GM23338 (cell line): ENCODE measurements at regions not wholly inside any gene's neighbourhood (a gene's known extent, or its start where the extent isn't known, plus 50 kb on each side); places are given as distances from the start of the nearest gene placed in this dataset.

Experiments used
- ATAC-seq: fragments of 200-7000 bp; cut with Tn5 transposase; 3 replicates; pipeline ENCODE4 v1.9.1; 2020
- DNase-seq: peaks from one replicate; pipeline ENCODE4 v3.0.0-alpha.2; 2015; ENCODE audit warnings: low spot score
- H2AFZ ChIP-seq: fragments of 200-600 bp; sonication (generic); 2 replicates; pipeline ENCODE4 v1.8.0; 2016; ENCODE audit warnings: antibody characterized with exemption, mild to moderate bottlenecking, moderate library complexity
- H3F3A ChIP-seq: fragments of 200-600 bp; sonication (generic); replicated peaks from 2 replicates; pipeline ENCODE4 v1.8.0; 2017; ENCODE audit warnings: antibody characterized with exemption, mixed run types, low read depth
- H3K27ac ChIP-seq: fragments of 200-600 bp; sonication (generic); 2 replicates; pipeline ENCODE4 v1.6.1; 2016; ENCODE audit warnings: low read depth
- H3K27me3 ChIP-seq: fragments of 200-600 bp; sonication (generic); 2 replicates; pipeline ENCODE4 v1.8.0; 2016; ENCODE audit warnings: mild to moderate bottlenecking, mixed run types, moderate library complexity; ENCODE audit not compliant: insufficient read depth
- H3K36me3 ChIP-seq: fragments of 200-600 bp; sonication (generic); 2 replicates; pipeline ENCODE4 v1.8.0; 2016; ENCODE audit warnings: mild to moderate bottlenecking; ENCODE audit not compliant: insufficient read depth
- H3K4me1 ChIP-seq: fragments of 200-600 bp; sonication (generic); 2 replicates; pipeline ENCODE4 v1.8.0; 2016; ENCODE audit warnings: mild to moderate bottlenecking, moderate library complexity; ENCODE audit not compliant: insufficient read depth
- H3K4me2 ChIP-seq: fragments of 200-600 bp; sonication (generic); 2 replicates; pipeline ENCODE4 v1.7.1; 2017; ENCODE audit warnings: mixed run types
- H3K4me3 ChIP-seq: fragments of 200-600 bp; sonication (generic); 2 replicates; pipeline ENCODE4 v1.6.1; 2016; ENCODE audit warnings: mixed run types
- H3K79me2 ChIP-seq: fragments of 200-600 bp; sonication (generic); replicated peaks from 2 replicates; pipeline ENCODE4 v1.8.0; 2017; ENCODE audit warnings: mild to moderate bottlenecking; ENCODE audit not compliant: insufficient read depth
- H3K9me2 ChIP-seq: fragments of 200-600 bp; sonication (generic); 2 replicates; pipeline ENCODE4 v1.8.0; 2017; ENCODE audit not compliant: insufficient read depth
- H4K20me1 ChIP-seq: fragments of 200-600 bp; sonication (generic); replicated peaks from 2 replicates; pipeline ENCODE4 v1.8.0; 2017; ENCODE audit warnings: mild to moderate bottlenecking; ENCODE audit not compliant: insufficient read depth
- H3K27ac Mint-ChIP-seq: 2 replicates; pipeline ENCODE4 v1.8.0; 2020; ENCODE audit warnings: inconsistent platforms, mild to moderate bottlenecking, moderate library complexity, mixed read lengths
- H3K27me3 Mint-ChIP-seq: 3 replicates; pipeline ENCODE4 v1.8.0; 2022; ENCODE audit warnings: low read depth, mild to moderate bottlenecking, moderate library complexity, mixed read lengths, inconsistent platforms; ENCODE audit not compliant: insufficient read depth, poor library complexity
- H3K36me3 Mint-ChIP-seq: 3 replicates; pipeline ENCODE4 v1.8.0; 2021; ENCODE audit warnings: low read depth, mild to moderate bottlenecking, inconsistent platforms, moderate library complexity, mixed read lengths
- H3K4me1 Mint-ChIP-seq: 3 replicates; pipeline ENCODE4 v1.8.0; 2020; ENCODE audit warnings: mild to moderate bottlenecking, inconsistent platforms, mixed read lengths
- H3K4me3 Mint-ChIP-seq: 3 replicates; pipeline ENCODE4 v1.8.0; 2021; ENCODE audit warnings: moderate library complexity, mild to moderate bottlenecking, inconsistent platforms, mixed read lengths
- H3K9me3 Mint-ChIP-seq: 3 replicates; pipeline ENCODE4 v1.8.0; 2020; ENCODE audit warnings: moderate library complexity, mild to moderate bottlenecking, inconsistent platforms, mixed read lengths
- CREB1 ChIP-seq: fragments of 250-450 bp; sonication (Bioruptor Pico); IDR thresholded peaks from 2 replicates; pipeline ENCODE4 v1.5.0; 2020; ENCODE audit warnings: low read depth, mild to moderate bottlenecking, moderate library complexity
- CTCF ChIP-seq, 2 experiments: fragments of 200-600 bp in 1 of 2; sonication (generic) in 1 of 2; conservative IDR thresholded peaks; 2 replicates each; pipeline versions ENCODE4 v1.5.1 to v1.6.1; 2016 to 2017; ENCODE audit warnings: antibody characterized with exemption in 2 of 2, low read depth in 2 of 2, mild to moderate bottlenecking in 2 of 2, moderate library complexity in 1 of 2
- ETS1 ChIP-seq: IDR thresholded peaks from 2 replicates; pipeline ENCODE4 v1.6.1; 2016; ENCODE audit warnings: antibody characterized with exemption
- EZH2 ChIP-seq: fragments of 200-600 bp; sonication (generic); IDR thresholded peaks from one replicate; pipeline ENCODE4 v1.8.0; 2017; ENCODE audit warnings: antibody characterized with exemption, mild to moderate bottlenecking, low read depth; ENCODE audit not compliant: unreplicated experiment
- EZH2phosphoT487 ChIP-seq: fragments of 200-600 bp; sonication (generic); IDR thresholded peaks from one replicate; pipeline ENCODE4 v1.8.1; 2018; ENCODE audit warnings: antibody characterized with exemption; ENCODE audit not compliant: unreplicated experiment
- JUNB ChIP-seq: IDR thresholded peaks from one replicate; pipeline ENCODE4 v1.6.1; 2016; ENCODE audit warnings: antibody characterized with exemption; ENCODE audit not compliant: unreplicated experiment
- NANOG ChIP-seq: IDR thresholded peaks from 2 replicates; pipeline ENCODE4 v1.6.1; 2016; ENCODE audit warnings: antibody characterized with exemption, borderline replicate concordance
- POLR2AphosphoS5 ChIP-seq: IDR thresholded peaks from 2 replicates; pipeline ENCODE4 v1.6.1; 2016; ENCODE audit warnings: antibody characterized with exemption, low read depth
- REST ChIP-seq: IDR thresholded peaks from one replicate; pipeline ENCODE4 v1.6.1; 2018; ENCODE audit warnings: antibody characterized with exemption; ENCODE audit not compliant: unreplicated experiment
- STAT1 ChIP-seq: IDR thresholded peaks from one replicate; pipeline ENCODE4 v1.6.1; 2016; ENCODE audit warnings: antibody characterized with exemption; ENCODE audit not compliant: unreplicated experiment
- ZNF114 ChIP-seq: fragments of 250-450 bp; sonication (Bioruptor Pico); IDR thresholded peaks from 2 replicates; pipeline ENCODE4 v1.5.0; 2020; ENCODE audit warnings: mild to moderate bottlenecking, moderate library complexity
- ZNF331 ChIP-seq: fragments of 250-450 bp; sonication (Bioruptor Pico); IDR thresholded peaks from 2 replicates; pipeline ENCODE4 v1.5.0; 2020; ENCODE audit warnings: low read depth, mild to moderate bottlenecking, moderate library complexity
- ZNF462 ChIP-seq: fragments of 250-450 bp; sonication (Bioruptor Pico); IDR thresholded peaks from 2 replicates; pipeline ENCODE4 v1.5.0; 2020; ENCODE audit warnings: mild to moderate bottlenecking, moderate library complexity

GRCh38 chr2:220509966-220510365, 882.5 kb downstream of the SLC4A3 start:
- DNase-seq (no peak), ATAC-seq (no peak)
- H3K9me2 ChIP-seq: 0 out of 2 replicates have a peak, but pooled peaks cover 3% of the 10 kb centered on the region
- H3K9me3 Mint-ChIP-seq: no peaks in the 10 kb centered on the region
- H3K27ac ChIP-seq: no peak overlapping the region
- peaks cover 20% of the 10 kb centered on the region for H3K4me1 ChIP-seq
- no peak overlapping the region for H3K4me3 Mint-ChIP-seq
- no peaks in the 10 kb centered on the region for H3K27me3 ChIP-seq
- H4K20me1 ChIP-seq: no peaks in the 10 kb centered on the region
- H3K27me3 Mint-ChIP-seq: peaks cover 4% of the 10 kb centered on the region
- peaks cover 35% of the 10 kb centered on the region for H3K4me1 Mint-ChIP-seq
- no peak overlapping the region for H3K27ac Mint-ChIP-seq
- TF ChIP-seq ZNF462 (no peak), ZNF114 (CRISPR knock-in tag) (no peak), EZH2phosphoT487 (no peak), NANOG (no peak), JUNB (no peak), POLR2AphosphoS5 (no peak), CTCF (conservative IDR thresholded peaks at IDR 0.05; ENCODE audit: low read depth in 2 of 2) (no peak), STAT1 (no peak), REST (no peak), ZNF331 (CRISPR knock-in tag) (no peak), ETS1 (no peak), EZH2 (no peak), CREB1 (no peak)
- no peaks in the 10 kb centered on the region for H3F3A ChIP-seq
- H3K4me3 ChIP-seq: no peak overlapping the region
- H3K36me3 ChIP-seq: no peaks in the 10 kb centered on the region
- H3K79me2 ChIP-seq: no peaks in the 10 kb centered on the region
- no peak overlapping the region for H3K4me2 ChIP-seq
- H3K36me3 Mint-ChIP-seq: no peaks in the 10 kb centered on the region
- H2AFZ ChIP-seq: peak overlapping the region; percentile 82
